Osteocyte (in vitro differentiated cells): ENCODE measurements at regions not wholly inside any gene's neighbourhood (a gene's known extent, or its start where the extent isn't known, plus 50 kb on each side); places are given as distances from the start of the nearest gene placed in this dataset.

Experiments used
- DNase-seq: peaks from one replicate; pipeline ENCODE4 v3.0.0; 2021; ENCODE audit warnings: mixed read lengths; ENCODE audit not compliant: unreplicated experiment; ENCODE audit errors: extremely low spot score
- H3K27ac Mint-ChIP-seq: one replicate; pipeline ENCODE4 v1.8.0; 2021; ENCODE audit warnings: mild to moderate bottlenecking, mixed read lengths; ENCODE audit not compliant: unreplicated experiment
- H3K27me3 Mint-ChIP-seq: one replicate; pipeline ENCODE4 v1.8.0; 2021; ENCODE audit warnings: mixed read lengths; ENCODE audit not compliant: unreplicated experiment
- H3K36me3 Mint-ChIP-seq: one replicate; pipeline ENCODE4 v1.8.0; 2021; ENCODE audit warnings: mixed read lengths; ENCODE audit not compliant: unreplicated experiment
- H3K4me1 Mint-ChIP-seq: one replicate; pipeline ENCODE4 v1.8.0; 2021; ENCODE audit warnings: mixed read lengths; ENCODE audit not compliant: unreplicated experiment
- H3K4me3 Mint-ChIP-seq: one replicate; pipeline ENCODE4 v1.8.0; 2021; ENCODE audit warnings: mild to moderate bottlenecking, moderate library complexity, mixed read lengths; ENCODE audit not compliant: unreplicated experiment
- H3K9me3 Mint-ChIP-seq: one replicate; pipeline ENCODE4 v1.8.0; 2021; ENCODE audit warnings: mixed read lengths; ENCODE audit not compliant: unreplicated experiment
- CTCF ChIP-seq: fragments of 200-600 bp; sonication (generic); IDR thresholded peaks from 2 replicates; pipeline ENCODE4 v1.5.0; 2021; ENCODE audit warnings: antibody characterized with exemption, mild to moderate bottlenecking, moderate library complexity

GRCh38 chr4:126468144-126468543 is 1153.4 kb downstream of the FAT4 start:
- Mint-ChIP-seq H3K4me1 (no peaks in the 10 kb centered on the region), H3K36me3 (peaks cover 3% of the 10 kb centered on the region), H3K4me3 (no peak overlapping the region), H3K27me3 (no peaks in the 10 kb centered on the region), H3K27ac (no peak overlapping the region), H3K9me3 (peaks cover 6% of the 10 kb centered on the region)
- no peak for DNase-seq
- TF ChIP-seq CTCF: no peak

GRCh38 chr4:126470862-126471261 is 1156.1 kb downstream of the FAT4 start:
- H3K4me3 Mint-ChIP-seq: no peak overlapping the region
- no peak for DNase-seq
- H3K36me3 Mint-ChIP-seq: peaks cover 5% of the 10 kb centered on the region
- H3K27me3 Mint-ChIP-seq: peaks cover 2% of the 10 kb centered on the region
- no peak overlapping the region for H3K27ac Mint-ChIP-seq
- H3K4me1 Mint-ChIP-seq: no peaks in the 10 kb centered on the region
- no peak for TF ChIP-seq CTCF
- H3K9me3 Mint-ChIP-seq: peaks cover 12% of the 10 kb centered on the region

- no peak overlapping the region for H3K4me3 Mint-ChIP-seq
- no peak for TF ChIP-seq CTCF
- DNase-seq: no peak
- H3K4me1 Mint-ChIP-seq: no peaks in the 10 kb centered on the region
- no peak overlapping the region for H3K27ac Mint-ChIP-seq
- peaks cover 2% of the 10 kb centered on the region for H3K27me3 Mint-ChIP-seq
- H3K36me3 Mint-ChIP-seq: peaks cover 4% of the 10 kb centered on the region
- H3K9me3 Mint-ChIP-seq: peaks cover 9% of the 10 kb centered on the region
These were observed 1157.0 kb upstream of the INTU start for GRCh38 chr4:126475730-126476129.

GRCh38 chr4:126479709-126480108 is 1153.0 kb upstream of the INTU start:
- Mint-ChIP-seq H3K9me3 (peaks cover 9% of the 10 kb centered on the region), H3K36me3 (peaks cover 4% of the 10 kb centered on the region), H3K4me1 (no peaks in the 10 kb centered on the region), H3K27me3 (peaks cover 3% of the 10 kb centered on the region), H3K27ac (no peak overlapping the region), H3K4me3 (no peak overlapping the region)
- no peak for DNase-seq
- no peak for TF ChIP-seq CTCF

GRCh38 chr4:126482311-126482710 is 1150.4 kb upstream of the INTU start:
- no peak for TF ChIP-seq CTCF
- no peaks in the 10 kb centered on the region for H3K4me1 Mint-ChIP-seq
- H3K36me3 Mint-ChIP-seq: no peaks in the 10 kb centered on the region
- no peak overlapping the region for H3K27ac Mint-ChIP-seq
- H3K4me3 Mint-ChIP-seq: no peak overlapping the region
- no peak for DNase-seq
- peaks cover 7% of the 10 kb centered on the region for H3K27me3 Mint-ChIP-seq
- no peaks in the 10 kb centered on the region for H3K9me3 Mint-ChIP-seq
